ENCODE measurements at regions not wholly inside any gene's neighbourhood (a gene's known extent, or its start where the extent isn't known, plus 50 kb on each side); places are given as distances from the start of the nearest gene placed in this dataset.

DNA sequence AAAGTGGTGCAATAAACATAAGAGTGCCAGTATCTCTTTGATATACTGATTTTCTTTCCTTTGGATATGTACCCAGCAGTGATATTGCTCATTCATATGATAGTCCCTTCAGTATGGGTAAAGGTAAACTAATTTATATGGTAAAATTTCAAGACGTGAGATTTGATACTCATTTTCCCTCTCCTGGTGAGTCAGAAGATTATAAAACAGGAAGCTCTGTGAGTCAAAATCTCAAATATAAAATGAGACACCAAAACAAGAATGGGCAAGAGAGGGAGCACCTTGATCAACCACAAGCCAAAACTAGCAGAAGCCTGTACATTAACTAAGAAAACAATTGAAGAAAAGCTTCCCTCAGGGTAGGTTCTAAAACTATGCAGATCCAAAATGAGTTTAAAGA lies 216.3 kb downstream of the SLITRK6 start:
- in situ Hi-C loops (cut with MboI), result no loop called here
- Histone ChIP-seq H3K36me3 (ENCODE audit: control insufficient read depth in 2 of 2, insufficient read depth in 2 of 2, low read length in 1 of 2) (no peaks in the 10 kb centered on the region), H3K27ac (ENCODE audit: control insufficient read depth, insufficient read depth) (no peak overlapping the region), H3K9me3 (replicated peaks; ENCODE audit: control insufficient read depth, insufficient read depth, low read length) (no peaks in the 10 kb centered on the region), H3K4me2 (ENCODE audit: control insufficient read depth, insufficient read depth) (no peak overlapping the region), H3K79me2 (ENCODE audit: control insufficient read depth, insufficient read depth, low read length) (no peaks in the 10 kb centered on the region), H4K20me1 (ENCODE audit: control insufficient read depth, insufficient read depth) (no peaks in the 10 kb centered on the region), H2AFZ (ENCODE audit: control insufficient read depth, low read depth, low read length) (no peak overlapping the region), H3K27me3 (replicated peaks in 1 of 2; ENCODE audit: control insufficient read depth in 2 of 2, insufficient read depth in 2 of 2, low read length in 1 of 2) (no peaks in the 10 kb centered on the region), H3K9ac (ENCODE audit: control insufficient read depth, insufficient read depth, low read length) (no peak overlapping the region), H3K4me1 (ENCODE audit: control insufficient read depth, insufficient read depth, low read length) (no peaks in the 10 kb centered on the region), H3K4me3 (no peak overlapping the region)
- SMC1A ChIA-PET (ENCODE audit: uncharacterized antibody, unreplicated experiment), result interaction anchor here (0.7 to 0.9 kb wide), 4 partner anchors 12 to 224 kb away, joined by 3 to 4 read pairs (median 3); partner anchors contain the start of gene SLITRK6
- POLR2A ChIA-PET, result no interaction called here
- RAD21 ChIA-PET (ENCODE audit: unreplicated experiment), result no interaction called here
- DNase-seq (ENCODE audit: low read depth, low spot score) (no peak), ATAC-seq (no peak), FAIRE-seq (no peak)
- intact Hi-C loops (cut with micrococcal nuclease; ENCODE audit: unreplicated experiment), result no loop called here
- 24% methylated on average over 1 of the region's 1 CpG for whole genome bisulfite sequencing (ENCODE audit: insufficient coverage, insufficient replicate concordance, low lambda C conversion rate, missing lambda C conversion rate)
- BruUV-seq (replicated peaks), result no TSS peak
- CTCF ChIA-PET, result interaction anchor here (0.6 to 0.9 kb wide), 5 partner anchors 19 to 528 kb away, joined by 3 read pairs; partner anchors contain the start of gene SLITRK6
- TF ChIP-seq PAX5 (IDR thresholded peaks at IDR 0.05; ENCODE audit: borderline replicate concordance, low read depth, low read length) (no peak), TCF7 (IDR thresholded peaks at IDR 0.05; ENCODE audit: borderline replicate concordance) (no peak), RUNX3 (IDR thresholded peaks at IDR 0.05; ENCODE audit: low read length) (no peak), CHD4 (IDR thresholded peaks at IDR 0.05) (no peak), IRF4 (IDR thresholded peaks at IDR 0.05; ENCODE audit: low read depth, low read length) (no peak), BRCA1 (IDR thresholded peaks at IDR 0.05; ENCODE audit: low read depth, low read length) (no peak), BACH1 (IDR thresholded peaks at IDR 0.05; ENCODE audit: borderline replicate concordance) (no peak), ETV6 (conservative IDR thresholded peaks at IDR 0.05 in 1 of 2, IDR thresholded peaks at IDR 0.05 in 1 of 2; ENCODE audit: borderline replicate concordance in 1 of 2, low read depth in 1 of 2) (no peak), CHD1 (IDR thresholded peaks at IDR 0.05; ENCODE audit: low read depth, low read length) (no peak), ZNF217 (IDR thresholded peaks at IDR 0.05) (no peak), ZNF592 (IDR thresholded peaks at IDR 0.05) (no peak)
- TF ChIP-seq, protein P1, sequence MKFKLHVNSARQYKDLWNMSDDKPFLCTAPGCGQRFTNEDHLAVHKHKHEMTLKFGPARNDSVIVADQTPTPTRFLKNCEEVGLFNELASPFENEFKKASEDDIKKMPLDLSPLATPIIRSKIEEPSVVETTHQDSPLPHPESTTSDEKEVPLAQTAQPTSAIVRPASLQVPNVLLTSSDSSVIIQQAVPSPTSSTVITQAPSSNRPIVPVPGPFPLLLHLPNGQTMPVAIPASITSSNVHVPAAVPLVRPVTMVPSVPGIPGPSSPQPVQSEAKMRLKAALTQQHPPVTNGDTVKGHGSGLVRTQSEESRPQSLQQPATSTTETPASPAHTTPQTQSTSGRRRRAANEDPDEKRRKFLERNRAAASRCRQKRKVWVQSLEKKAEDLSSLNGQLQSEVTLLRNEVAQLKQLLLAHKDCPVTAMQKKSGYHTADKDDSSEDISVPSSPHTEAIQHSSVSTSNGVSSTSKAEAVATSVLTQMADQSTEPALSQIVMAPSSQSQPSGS (IDR thresholded peaks at IDR 0.05; ENCODE audit: low read length), result no peak
- TF ChIP-seq, protein P2, sequence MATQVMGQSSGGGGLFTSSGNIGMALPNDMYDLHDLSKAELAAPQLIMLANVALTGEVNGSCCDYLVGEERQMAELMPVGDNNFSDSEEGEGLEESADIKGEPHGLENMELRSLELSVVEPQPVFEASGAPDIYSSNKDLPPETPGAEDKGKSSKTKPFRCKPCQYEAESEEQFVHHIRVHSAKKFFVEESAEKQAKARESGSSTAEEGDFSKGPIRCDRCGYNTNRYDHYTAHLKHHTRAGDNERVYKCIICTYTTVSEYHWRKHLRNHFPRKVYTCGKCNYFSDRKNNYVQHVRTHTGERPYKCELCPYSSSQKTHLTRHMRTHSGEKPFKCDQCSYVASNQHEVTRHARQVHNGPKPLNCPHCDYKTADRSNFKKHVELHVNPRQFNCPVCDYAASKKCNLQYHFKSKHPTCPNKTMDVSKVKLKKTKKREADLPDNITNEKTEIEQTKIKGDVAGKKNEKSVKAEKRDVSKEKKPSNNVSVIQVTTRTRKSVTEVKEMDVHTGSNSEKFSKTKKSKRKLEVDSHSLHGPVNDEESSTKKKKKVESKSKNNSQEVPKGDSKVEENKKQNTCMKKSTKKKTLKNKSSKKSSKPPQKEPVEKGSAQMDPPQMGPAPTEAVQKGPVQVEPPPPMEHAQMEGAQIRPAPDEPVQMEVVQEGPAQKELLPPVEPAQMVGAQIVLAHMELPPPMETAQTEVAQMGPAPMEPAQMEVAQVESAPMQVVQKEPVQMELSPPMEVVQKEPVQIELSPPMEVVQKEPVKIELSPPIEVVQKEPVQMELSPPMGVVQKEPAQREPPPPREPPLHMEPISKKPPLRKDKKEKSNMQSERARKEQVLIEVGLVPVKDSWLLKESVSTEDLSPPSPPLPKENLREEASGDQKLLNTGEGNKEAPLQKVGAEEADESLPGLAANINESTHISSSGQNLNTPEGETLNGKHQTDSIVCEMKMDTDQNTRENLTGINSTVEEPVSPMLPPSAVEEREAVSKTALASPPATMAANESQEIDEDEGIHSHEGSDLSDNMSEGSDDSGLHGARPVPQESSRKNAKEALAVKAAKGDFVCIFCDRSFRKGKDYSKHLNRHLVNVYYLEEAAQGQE (IDR thresholded peaks at IDR 0.05; ENCODE audit: low read depth, low read length), result no peak
